Activated naive CD4-positive, alpha-beta T cell (primary cell): ENCODE measurements at regions not wholly inside any gene's neighbourhood (a gene's known extent, or its start where the extent isn't known, plus 50 kb on each side); places are given as distances from the start of the nearest gene placed in this dataset.
"Not testable (repeated sequence)": the region's sequence is repeated elsewhere in the genome, so short reads cannot be mapped to it uniquely, and the experiment has no call there.

Source experiments
- DNase-seq, 4 experiments: peaks; one replicate each; lab custom pipeline; 2025; lab: John Stamatoyannopoulos, UW

GRCh38 chr12:124674937-124675336 is 107.5 kb upstream of the NCOR2 start:
- no peak for DNase-seq

GRCh38 chr12:124673801-124674617 is 106.6 kb upstream of the NCOR2 start:
- DNase-seq: no peak

GRCh38 chr12:124669271-124669721 is 101.9 kb upstream of the NCOR2 start:
- not testable (repeated sequence) for DNase-seq

- DNase-seq: no peak
Measured at GRCh38 chr12:124668602-124669001, 101.2 kb upstream of the NCOR2 start.

- DNase-seq: no peak
Measured at GRCh38 chr12:124667506-124668326, 100.3 kb upstream of the NCOR2 start.

- DNase-seq: no peak
Measured at GRCh38 chr12:124666722-124667259, 99.4 kb upstream of the NCOR2 start.

- DNase-seq: no peak
Measured at GRCh38 chr12:124665511-124665910, 98.1 kb upstream of the NCOR2 start.

- no peak for DNase-seq
Measured at GRCh38 chr12:124664395-124665111, 97.1 kb upstream of the NCOR2 start.

GRCh38 chr12:124663771-124664366 is 96.5 kb upstream of the NCOR2 start:
- DNase-seq: no peak

GRCh38 chr12:124663206-124663605 is 95.8 kb upstream of the NCOR2 start:
- DNase-seq: no peak

GRCh38 chr12:124661341-124661740 is 93.9 kb upstream of the NCOR2 start:
- no peak for DNase-seq

- no peak for DNase-seq
Measured at GRCh38 chr12:124660851-124661250, 93.4 kb upstream of the NCOR2 start.

GRCh38 chr12:124658806-124659402 is 91.5 kb upstream of the NCOR2 start:
- no peak for DNase-seq

GRCh38 chr12:124658302-124658701 is 90.9 kb upstream of the NCOR2 start:
- DNase-seq: no peak

GRCh38 chr12:124656947-124657434 is 89.6 kb upstream of the NCOR2 start:
- DNase-seq: no peak

- no peak for DNase-seq
Measured at GRCh38 chr12:124655698-124656516, 88.5 kb upstream of the NCOR2 start.

- no peak for DNase-seq
Measured at GRCh38 chr12:124655048-124655697, 87.8 kb upstream of the NCOR2 start.

- no peak for DNase-seq
Measured at GRCh38 chr12:124654666-124655047, 87.2 kb upstream of the NCOR2 start.

GRCh38 chr12:124653169-124653931 is 85.9 kb upstream of the NCOR2 start:
- DNase-seq: no peak
